SK-N-SH treated with all-trans-retinoic acid at 6 μM for 48 hours (cell line): ENCODE measurements at regions not wholly inside any gene's neighbourhood (a gene's known extent, or its start where the extent isn't known, plus 50 kb on each side); places are given as distances from the start of the nearest gene placed in this dataset.

Source experiments
- ATAC-seq: fragments of 200-7000 bp; cut with Tn5 transposase; 3 replicates; pipeline ENCODE4 v1.9.1; 2020; ENCODE audit warnings: mild to moderate bottlenecking, moderate library complexity
- ARNTL ChIP-seq: fragments of 450-650 bp; formaldehyde crosslinking; IDR thresholded peaks from 2 replicates; pipeline ENCODE4 v1.5.0; 2020; ENCODE audit warnings: low read depth, mild to moderate bottlenecking, moderate library complexity, borderline replicate concordance
- BACH2 ChIP-seq: fragments of 250-450 bp; sonication (Bioruptor Pico); IDR thresholded peaks from 2 replicates; pipeline ENCODE4 v1.9.0; 2021; ENCODE audit warnings: mild to moderate bottlenecking, borderline replicate concordance
- CREB5 ChIP-seq: fragments of 250-450 bp; sonication (Bioruptor Pico); IDR thresholded peaks from 2 replicates; pipeline ENCODE4 v1.5.1; 2020; ENCODE audit warnings: low read depth, mild to moderate bottlenecking, moderate library complexity
- CSDC2 ChIP-seq: fragments of 250-450 bp; sonication (Bioruptor Pico); IDR thresholded peaks from 2 replicates; pipeline ENCODE4 v1.5.0; 2020; ENCODE audit warnings: mild to moderate bottlenecking, moderate library complexity
- ESRRG ChIP-seq: fragments of 250-450 bp; sonication (Bioruptor Pico); IDR thresholded peaks from 2 replicates; pipeline ENCODE4 v1.6.1; 2021; ENCODE audit warnings: mild to moderate bottlenecking
- GLIS3 ChIP-seq: fragments of 250-450 bp; sonication (Bioruptor Pico); IDR thresholded peaks from 2 replicates; pipeline ENCODE4 v1.5.0; 2020; ENCODE audit warnings: mild to moderate bottlenecking, moderate library complexity
- ISL1 ChIP-seq: fragments of 250-450 bp; sonication (Bioruptor Pico); IDR thresholded peaks from 2 replicates; pipeline ENCODE4 v2.1.2; 2022; ENCODE audit warnings: mild to moderate bottlenecking, moderate library complexity
- OSR1 ChIP-seq: fragments of 250-450 bp; sonication (Bioruptor Pico); IDR thresholded peaks from 2 replicates; pipeline ENCODE4 v1.8.0; 2022; ENCODE audit warnings: moderate library complexity, mild to moderate bottlenecking, inconsistent platforms
- PATZ1 ChIP-seq: fragments of 250-450 bp; sonication (Bioruptor Pico); IDR thresholded peaks from 2 replicates; pipeline ENCODE4 v1.8.0; 2020; ENCODE audit warnings: mild to moderate bottlenecking, moderate library complexity, borderline replicate concordance
- POU6F1 ChIP-seq: fragments of 250-450 bp; sonication (Bioruptor Pico); IDR thresholded peaks from 2 replicates; pipeline ENCODE4 v1.8.0; 2021; ENCODE audit warnings: low read depth, mild to moderate bottlenecking, moderate library complexity, borderline replicate concordance
- PPARA ChIP-seq: fragments of 250-450 bp; sonication (Bioruptor Pico); IDR thresholded peaks from 2 replicates; pipeline ENCODE4 v1.5.0; 2020; ENCODE audit warnings: mild to moderate bottlenecking, borderline replicate concordance
- RARB ChIP-seq: fragments of 250-450 bp; sonication (Bioruptor Pico); IDR thresholded peaks from 2 replicates; pipeline ENCODE4 v1.8.0; 2021; ENCODE audit warnings: mild to moderate bottlenecking, moderate library complexity
- TCF4 ChIP-seq: fragments of 250-450 bp; sonication (Bioruptor Pico); IDR thresholded peaks from 2 replicates; pipeline ENCODE4 v1.8.0; 2021; ENCODE audit warnings: mild to moderate bottlenecking, moderate library complexity, borderline replicate concordance
- TOX ChIP-seq: fragments of 250-450 bp; sonication (Bioruptor Pico); IDR thresholded peaks from 2 replicates; pipeline ENCODE4 v1.8.0; 2021; ENCODE audit warnings: mild to moderate bottlenecking, moderate library complexity, borderline replicate concordance
- ZC3H10 ChIP-seq: fragments of 250-450 bp; sonication (Bioruptor Pico); IDR thresholded peaks from 2 replicates; pipeline ENCODE4 v1.5.1; 2021; ENCODE audit warnings: mild to moderate bottlenecking, moderate library complexity
- ZFP3 ChIP-seq: fragments of 250-450 bp; sonication (Bioruptor Pico); IDR thresholded peaks from 2 replicates; pipeline ENCODE4 v1.5.0; 2020; ENCODE audit warnings: mild to moderate bottlenecking, moderate library complexity
- ZFP30 ChIP-seq: fragments of 450-650 bp; formaldehyde crosslinking; IDR thresholded peaks from 2 replicates; pipeline ENCODE4 v1.5.0; 2022; ENCODE audit warnings: mild to moderate bottlenecking, moderate library complexity
- ZNF565 ChIP-seq: fragments of 450-650 bp; formaldehyde crosslinking; conservative IDR thresholded peaks from 2 replicates; pipeline ENCODE4 v1.5.0; 2020; ENCODE audit warnings: low read depth, mild to moderate bottlenecking, moderate library complexity
- ZNF70 ChIP-seq: fragments of 450-650 bp; formaldehyde crosslinking; IDR thresholded peaks from 2 replicates; pipeline ENCODE4 v1.5.0; 2020; ENCODE audit warnings: mild to moderate bottlenecking, moderate library complexity
- ZNF8 ChIP-seq: fragments of 450-650 bp; formaldehyde crosslinking; IDR thresholded peaks from 2 replicates; pipeline ENCODE4 v1.5.0; 2020; ENCODE audit warnings: mild to moderate bottlenecking, moderate library complexity
- TF ChIP-seq, protein P1 (sequence below): fragments of 250-450 bp; sonication (Bioruptor Pico); IDR thresholded peaks from 2 replicates; pipeline ENCODE4 v1.5.1; 2021; ENCODE audit warnings: mild to moderate bottlenecking, moderate library complexity

DNA sequence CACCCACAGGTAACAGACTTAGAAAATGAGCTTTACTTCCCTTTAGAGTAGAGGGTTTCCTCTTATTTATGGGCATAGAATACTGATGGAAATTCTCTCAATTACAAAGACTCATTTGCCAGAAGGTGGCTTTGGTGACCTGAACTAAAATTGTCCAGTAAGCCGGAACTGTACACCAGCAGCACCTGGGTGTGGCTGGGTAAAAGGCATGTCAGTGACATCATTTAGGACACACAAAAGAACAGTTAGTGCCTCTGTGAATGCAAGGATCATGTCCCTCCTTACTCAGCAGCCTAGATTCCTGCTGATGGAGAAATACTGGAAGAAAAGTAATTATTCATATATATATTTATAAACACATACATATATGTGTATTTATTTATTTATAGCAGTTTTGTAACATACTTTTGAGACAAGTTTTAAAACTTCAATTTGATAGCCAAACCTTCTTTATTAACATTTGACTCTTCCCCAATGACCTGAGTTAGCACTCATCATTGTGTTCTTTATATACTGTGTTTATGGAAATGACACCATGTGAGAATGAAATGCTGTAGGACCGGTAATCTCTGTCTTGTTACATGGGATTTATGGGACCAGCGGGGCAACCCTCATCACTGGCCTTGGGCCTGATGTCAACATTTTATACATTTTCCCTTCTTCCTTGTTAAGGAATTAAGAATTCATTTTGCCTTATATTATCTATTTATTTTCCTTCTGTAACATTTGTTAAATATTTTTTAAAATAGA lies 274.4 kb downstream of the BRINP2 start:
- TF ChIP-seq PATZ1 (CRISPR knock-in tag) (no peak), ZNF70 (CRISPR knock-in tag) (no peak), PPARA (CRISPR knock-in tag) (no peak), ZNF565 (CRISPR knock-in tag) (no peak)
- no peak for ATAC-seq

GRCh38 chr1:177443003-177443402 lies 272.2 kb downstream of the BRINP2 start:
- TF ChIP-seq POU6F1 (CRISPR knock-in tag) (no peak), CSDC2 (CRISPR knock-in tag) (no peak), TOX (no peak), ZFP30 (CRISPR knock-in tag) (no peak)
- no peak for ATAC-seq

GRCh38 chr1:177442584-177442983 lies 271.8 kb downstream of the BRINP2 start:
- no peak for ATAC-seq
- no peak for TF ChIP-seq ZNF70 (CRISPR knock-in tag)
- no peak for TF ChIP-seq ARNTL (CRISPR knock-in tag)
- no peak for TF ChIP-seq ZNF8
- TF ChIP-seq GLIS3 (CRISPR knock-in tag), result no peak
- no peak for TF ChIP-seq ISL1 (CRISPR knock-in tag)
- no peak for TF ChIP-seq PATZ1 (CRISPR knock-in tag)
- no peak for TF ChIP-seq ZFP30 (CRISPR knock-in tag)
- no peak for TF ChIP-seq CSDC2 (CRISPR knock-in tag)
- no peak for TF ChIP-seq RARB
- no peak for TF ChIP-seq ESRRG (CRISPR knock-in tag)
- TF ChIP-seq ZFP3 (CRISPR knock-in tag), result no peak
- TF ChIP-seq, protein P1, sequence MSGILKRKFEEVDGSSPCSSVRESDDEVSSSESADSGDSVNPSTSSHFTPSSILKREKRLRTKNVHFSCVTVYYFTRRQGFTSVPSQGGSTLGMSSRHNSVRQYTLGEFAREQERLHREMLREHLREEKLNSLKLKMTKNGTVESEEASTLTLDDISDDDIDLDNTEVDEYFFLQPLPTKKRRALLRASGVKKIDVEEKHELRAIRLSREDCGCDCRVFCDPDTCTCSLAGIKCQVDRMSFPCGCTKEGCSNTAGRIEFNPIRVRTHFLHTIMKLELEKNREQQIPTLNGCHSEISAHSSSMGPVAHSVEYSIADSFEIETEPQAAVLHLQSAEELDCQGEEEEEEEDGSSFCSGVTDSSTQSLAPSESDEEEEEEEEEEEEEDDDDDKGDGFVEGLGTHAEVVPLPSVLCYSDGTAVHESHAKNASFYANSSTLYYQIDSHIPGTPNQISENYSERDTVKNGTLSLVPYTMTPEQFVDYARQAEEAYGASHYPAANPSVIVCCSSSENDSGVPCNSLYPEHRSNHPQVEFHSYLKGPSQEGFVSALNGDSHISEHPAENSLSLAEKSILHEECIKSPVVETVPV, result no peak
- TF ChIP-seq, all 23 proteins: peak for 0

DNA sequence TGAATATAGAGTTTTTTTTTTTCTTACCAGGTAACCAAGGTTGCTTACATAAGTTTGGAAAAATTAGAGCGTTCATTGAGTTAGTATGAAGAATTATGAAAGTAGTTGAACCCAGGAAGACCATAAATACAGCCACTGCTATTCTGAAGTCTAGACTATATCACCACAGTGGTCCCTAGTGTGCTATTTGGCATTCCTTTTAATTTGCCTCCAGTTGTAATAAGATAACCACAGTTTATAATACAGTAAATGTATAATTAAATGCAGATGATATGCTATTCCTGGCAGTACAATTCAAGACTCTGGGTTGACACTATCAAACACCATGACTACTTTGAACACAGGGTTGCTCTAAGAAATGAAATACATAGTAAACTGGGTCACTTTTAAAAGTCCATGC lies 270.5 kb downstream of the BRINP2 start:
- no peak for ATAC-seq
- TF ChIP-seq CSDC2 (CRISPR knock-in tag) (no peak), ZFP3 (CRISPR knock-in tag) (no peak), PPARA (CRISPR knock-in tag) (no peak), OSR1 (CRISPR knock-in tag) (no peak), POU6F1 (CRISPR knock-in tag) (no peak), PATZ1 (CRISPR knock-in tag) (no peak), ZC3H10 (CRISPR knock-in tag) (no peak), ZNF565 (CRISPR knock-in tag) (no peak), TCF4 (no peak), ESRRG (CRISPR knock-in tag) (no peak), GLIS3 (CRISPR knock-in tag) (no peak), BACH2 (no peak), ZNF8 (no peak), ZNF70 (CRISPR knock-in tag) (no peak), TOX (no peak), CREB5 (no peak)
- TF ChIP-seq, protein P1, result no peak
